H1 (cell line): ENCODE measurements at regions not wholly inside any gene's neighbourhood (a gene's known extent, or its start where the extent isn't known, plus 50 kb on each side); places are given as distances from the start of the nearest gene placed in this dataset.

Experiments used
- CTCF ChIA-PET: fragments of 300-600 bp; sonication (Branson Sonifier 250); formaldehyde crosslinking; loops from one replicate; lab custom pipeline; 2021; ENCODE audit not compliant: partially characterized antibody; lab: Charles Lee
- POLR2A ChIA-PET: fragments of 300-600 bp; sonication (Branson Sonifier 250); formaldehyde crosslinking; loops from one replicate; lab custom pipeline; 2021; ENCODE audit warnings: inconsistent platforms; ENCODE audit not compliant: partially characterized antibody; lab: Charles Lee
- DNase-seq, 2 experiments: peaks; one replicate each; pipeline versions ENCODE4 v3.0.0 to v3.0.0-alpha.2; 2010 to 2022; ENCODE audit warnings: low spot score in 2 of 2, low read depth in 1 of 2, mixed read lengths in 1 of 2
- FAIRE-seq: peaks from 2 replicates; lab custom pipeline; 2011; peaks lifted over from hg19 to GRCh38; lab: Jason Lieb, UNC
- H2AFZ ChIP-seq: 2 replicates; pipeline ENCODE4 v1.8.1; 2012; ENCODE audit warnings: low read length, inconsistent platforms
- H2AK5ac ChIP-seq: 2 replicates; pipeline ENCODE4 v1.6.1; 2013; ENCODE audit warnings: low read depth, low read length
- H2BK120ac ChIP-seq: replicated peaks from 2 replicates; pipeline ENCODE3; 2013; ENCODE audit warnings: low read depth, low read length, inconsistent platforms
- H2BK12ac ChIP-seq: 2 replicates; pipeline ENCODE4 v1.6.1; 2013; ENCODE audit warnings: low read depth, low read length
- H2BK15ac ChIP-seq: 2 replicates; pipeline ENCODE4 v1.6.1; 2013; ENCODE audit warnings: low read length
- H2BK20ac ChIP-seq: 2 replicates; pipeline ENCODE4 v1.6.1; 2013; ENCODE audit warnings: low read length
- H2BK5ac ChIP-seq: 2 replicates; pipeline ENCODE4 v1.6.1; 2013; ENCODE audit warnings: low read depth, low read length
- H3K14ac ChIP-seq: 2 replicates; pipeline ENCODE4 v1.6.1; 2013; ENCODE audit warnings: inconsistent platforms; ENCODE audit not compliant: insufficient read length
- H3K18ac ChIP-seq: 2 replicates; pipeline ENCODE4 v1.6.1; 2013; ENCODE audit warnings: low read length; ENCODE audit errors: extremely low read depth
- H3K23ac ChIP-seq: 2 replicates; pipeline ENCODE4 v1.6.1; 2013; ENCODE audit warnings: inconsistent platforms; ENCODE audit not compliant: insufficient read length
- H3K23me2 ChIP-seq: 2 replicates; pipeline ENCODE4 v1.6.1; 2013; ENCODE audit warnings: low read depth, low read length
- H3K27ac ChIP-seq: 2 replicates; pipeline ENCODE4 v1.6.1; 2011; ENCODE audit warnings: low read depth, low read length, inconsistent platforms
- H3K27me3 ChIP-seq, 4 experiments: replicated peaks in 1 of 4; 1 replicate in 1 of 4; 2 replicates in 3 of 4; pipeline versions ENCODE4 v1.6.1 to v1.8.1; 2011 to 2013; ENCODE audit warnings: low read length in 3 of 4, mild to moderate bottlenecking in 3 of 4, inconsistent platforms in 2 of 4, mixed read lengths in 2 of 4, moderate library complexity in 1 of 4; ENCODE audit not compliant: control insufficient read depth in 3 of 4, insufficient read depth in 3 of 4; ENCODE audit errors: extremely low read depth in 1 of 4
- H3K36me3 ChIP-seq, 4 experiments: 2 replicates each; pipeline versions ENCODE4 v1.6.1 to v1.8.1; 2011 to 2013; ENCODE audit warnings: mild to moderate bottlenecking in 4 of 4, low read length in 3 of 4, moderate library complexity in 2 of 4, control low read depth in 1 of 4, inconsistent platforms in 1 of 4; ENCODE audit not compliant: insufficient read depth in 4 of 4, control insufficient read depth in 2 of 4
- H3K4ac ChIP-seq: replicated peaks from 2 replicates; pipeline ENCODE3; 2013; ENCODE audit warnings: low read length, low read depth, mixed read lengths, inconsistent platforms; ENCODE audit not compliant: insufficient read length
- H3K4me1 ChIP-seq, 4 experiments: replicated peaks in 1 of 4; 1 replicate in 1 of 4; 2 replicates in 3 of 4; pipeline versions ENCODE4 v1.6.1 to v1.8.1; 2011 to 2013; ENCODE audit warnings: low read length in 3 of 4, inconsistent platforms in 2 of 4, mixed read lengths in 1 of 4; ENCODE audit not compliant: insufficient read depth in 4 of 4, control insufficient read depth in 3 of 4
- H3K4me2 ChIP-seq, 2 experiments: 2 replicates each; pipeline versions ENCODE4 v1.6.1 to v1.8.1; 2011 to 2013; ENCODE audit warnings: low read depth in 2 of 2, low read length in 2 of 2, control low read depth in 1 of 2, inconsistent platforms in 1 of 2, mild to moderate bottlenecking in 1 of 2; ENCODE audit not compliant: insufficient read depth in 1 of 2
- H3K4me3 ChIP-seq, 4 experiments: fragments of 200-600, 300-600 bp in 1 of 4; sonication (generic), shearing (Covaris generic), sonication (Bioruptor Twin) in 1 of 4; 2 replicates each; pipeline versions ENCODE4 v1.5.1 to v1.8.1; 2011 to 2016; ENCODE audit warnings: low read length in 4 of 4, low read depth in 3 of 4, control low read depth in 2 of 4, inconsistent platforms in 2 of 4, mild to moderate bottlenecking in 2 of 4, mixed read lengths in 1 of 4, moderate library complexity in 1 of 4; ENCODE audit not compliant: insufficient read depth in 2 of 4; ENCODE audit errors: extremely low read depth in 1 of 4
- H3K56ac ChIP-seq: replicated peaks from 2 replicates; pipeline ENCODE3; 2013; ENCODE audit warnings: low read depth, mild to moderate bottlenecking, mixed read lengths, low read length, inconsistent platforms; ENCODE audit not compliant: insufficient read length
- H3K79me1 ChIP-seq: 2 replicates; pipeline ENCODE4 v1.6.1; 2013; ENCODE audit warnings: low read depth, low read length, control low read depth
- H3K79me2 ChIP-seq, 2 experiments: 2 replicates each; pipeline versions ENCODE4 v1.6.1 to v1.8.1; 2012 to 2013; ENCODE audit warnings: low read length in 2 of 2, mild to moderate bottlenecking in 2 of 2, inconsistent platforms in 1 of 2; ENCODE audit not compliant: insufficient read depth in 2 of 2, control insufficient read depth in 1 of 2
- H3K9ac ChIP-seq, 4 experiments: replicated peaks in 1 of 4; 1 replicate in 1 of 4; 2 replicates in 3 of 4; pipeline versions ENCODE4 v1.6.1 to v1.8.1; 2011 to 2013; ENCODE audit warnings: low read depth in 3 of 4, low read length in 3 of 4, control low read depth in 2 of 4, mild to moderate bottlenecking in 2 of 4, moderate library complexity in 2 of 4, inconsistent platforms in 1 of 4; ENCODE audit errors: extremely low read depth in 1 of 4
- H3K9me3 ChIP-seq, 2 experiments: 2 replicates each; pipeline versions ENCODE4 v1.6.1 to v1.8.1; 2012 to 2013; ENCODE audit warnings: mild to moderate bottlenecking in 2 of 2, moderate library complexity in 2 of 2, control low read depth in 1 of 2, inconsistent platforms in 1 of 2, low read depth in 1 of 2, low read length in 1 of 2, mixed read lengths in 1 of 2; ENCODE audit not compliant: insufficient read depth in 2 of 2
- H4K20me1 ChIP-seq, 2 experiments: replicated peaks in 1 of 2; 2 replicates each; pipeline versions ENCODE3 to v1.8.1; 2011 to 2013; ENCODE audit warnings: inconsistent platforms in 2 of 2, low read length in 2 of 2, mild to moderate bottlenecking in 1 of 2; ENCODE audit not compliant: insufficient read depth in 2 of 2, control insufficient read depth in 1 of 2
- H4K5ac ChIP-seq: 2 replicates; pipeline ENCODE4 v1.6.1; 2013; ENCODE audit warnings: low read length, low read depth, mixed read lengths, inconsistent platforms; ENCODE audit not compliant: insufficient read length
- H4K8ac ChIP-seq: 2 replicates; pipeline ENCODE4 v1.8.0; 2013; ENCODE audit warnings: mild to moderate bottlenecking, moderate library complexity, low read length, inconsistent platforms; ENCODE audit not compliant: insufficient read depth; ENCODE audit errors: extremely low read depth
- H4K91ac ChIP-seq: replicated peaks from 2 replicates; pipeline ENCODE3; 2013; ENCODE audit warnings: low read length, mixed read lengths, inconsistent platforms; ENCODE audit not compliant: insufficient read length
- CTBP2 ChIP-seq: IDR thresholded peaks from 2 replicates; pipeline ENCODE4 v1.7.0; 2011; ENCODE audit warnings: borderline replicate concordance, mild to moderate bottlenecking, moderate library complexity, mixed read lengths, low read length; ENCODE audit not compliant: insufficient read depth, insufficient read length
- WGBS, 2 experiments: shearing (Covaris generic) in 1 of 2; methylation state at CpG; one replicate each; pipeline versions ENCODE4 v1.1.6 to v1.1.7; 2013 to 2015; ENCODE audit warnings: low lambda C conversion rate in 2 of 2, mixed read lengths in 2 of 2, inconsistent platforms in 1 of 2, low coverage in 1 of 2, missing lambda C conversion rate in 1 of 2; ENCODE audit not compliant: insufficient replicate concordance in 2 of 2, insufficient coverage in 1 of 2, insufficient read length in 1 of 2; ENCODE audit errors: extremely low coverage in 1 of 2, missing lambda C conversion rate in 1 of 2; 5-methylcytosine and 5-hydroxymethylcytosine counted together

- Histone ChIP-seq H2BK5ac (peak overlapping the region; percentile 71; the same call in 1 of the 2 replicates), H3K9me3 (peaks cover 10% of the 10 kb centered on the region in 2 experiments; a peak in 3 of 4 replicates), H2AFZ (peak overlapping the region; percentile 13; the same call in 1 of the 2 replicates), H3K18ac (peak overlapping the region; percentile 71), H3K79me1 (no peaks in the 10 kb centered on the region), H3K23ac (no peak overlapping the region), H2AK5ac (no peak overlapping the region), H4K8ac (peak overlapping the region; percentile 87; the same call in 1 of the 2 replicates), H4K91ac (peak overlapping the region; percentile 47), H3K4ac (no peak overlapping the region), H3K23me2 (no peaks in the 10 kb centered on the region), H3K4me3 (no peak overlapping the region), H2BK120ac (peak overlapping the region; percentile 38), H3K27ac (no peak overlapping the region), H4K20me1 (no peaks in the 10 kb centered on the region), H2BK15ac (no peak overlapping the region), H3K27me3 (no peaks in the 10 kb centered on the region; a peak in 1 of 7 replicates), H2BK12ac (0 out of 2 replicates have a peak overlapping the region, but pooled peaks have one; percentile 39), H3K14ac (no peak overlapping the region), H3K79me2 (no peaks in the 10 kb centered on the region), H2BK20ac (no peak overlapping the region), H3K9ac (no peak overlapping the region), H3K56ac (no peak overlapping the region), H3K36me3 (no peaks in the 10 kb centered on the region), H3K4me1 (peaks cover 3 to 15% (median 7%) of the 10 kb centered on the region in 4 experiments; a peak in 6 of 7 replicates), H4K5ac (no peak overlapping the region), H3K4me2 (0 out of 4 replicates have a peak overlapping the region, but pooled peaks of 1 of the 2 experiments have one; percentile 5)
- CTCF ChIA-PET = interaction anchor here (1.5 kb wide), 1 partner anchor 14 kb away, joined by 4 read pairs; no protein-coding TSS in a partner anchor
- FAIRE-seq = no peak
- WGBS, 2 experiments = 82% methylated on average over 5 of the region's 5 CpGs; no CpG with 5 or more reads in 1 of the 2 experiments
- no peak for TF ChIP-seq CTBP2
- no peak for DNase-seq
- POLR2A ChIA-PET = interaction anchor here (0.9 kb wide), 1 partner anchor 9 kb away, joined by 3 read pairs; no protein-coding TSS in a partner anchor
Measured at GRCh38 chr20:50415021-50415515, 95.1 kb upstream of the PTPN1 start.
